HEK293 (cell line): ENCODE measurements at regions not wholly inside any gene's neighbourhood (a gene's known extent, or its start where the extent isn't known, plus 50 kb on each side); places are given as distances from the start of the nearest gene placed in this dataset.

Experiments used
- ZNF24 ChIP-seq: fragments of 450-650 bp; formaldehyde crosslinking; IDR thresholded peaks from 2 replicates; pipeline ENCODE4 v1.5.1; 2016; ENCODE audit warnings: missing biosample characterization, missing genetic modification characterization
- ZNF302 ChIP-seq: fragments of 450-650 bp; formaldehyde crosslinking; IDR thresholded peaks from 2 replicates; pipeline ENCODE4 v1.5.1; 2016; ENCODE audit warnings: missing biosample characterization, missing genetic modification characterization, low read depth
- TF ChIP-seq, protein P1 (sequence below): fragments of 450-650 bp; formaldehyde crosslinking; IDR thresholded peaks from 2 replicates; pipeline ENCODE4 v1.5.1; 2016; ENCODE audit warnings: missing biosample characterization, missing genetic modification characterization

- TF ChIP-seq ZNF302 (no peak), ZNF24 (tag by site-specific recombination) (no peak)
- TF ChIP-seq, protein P1, sequence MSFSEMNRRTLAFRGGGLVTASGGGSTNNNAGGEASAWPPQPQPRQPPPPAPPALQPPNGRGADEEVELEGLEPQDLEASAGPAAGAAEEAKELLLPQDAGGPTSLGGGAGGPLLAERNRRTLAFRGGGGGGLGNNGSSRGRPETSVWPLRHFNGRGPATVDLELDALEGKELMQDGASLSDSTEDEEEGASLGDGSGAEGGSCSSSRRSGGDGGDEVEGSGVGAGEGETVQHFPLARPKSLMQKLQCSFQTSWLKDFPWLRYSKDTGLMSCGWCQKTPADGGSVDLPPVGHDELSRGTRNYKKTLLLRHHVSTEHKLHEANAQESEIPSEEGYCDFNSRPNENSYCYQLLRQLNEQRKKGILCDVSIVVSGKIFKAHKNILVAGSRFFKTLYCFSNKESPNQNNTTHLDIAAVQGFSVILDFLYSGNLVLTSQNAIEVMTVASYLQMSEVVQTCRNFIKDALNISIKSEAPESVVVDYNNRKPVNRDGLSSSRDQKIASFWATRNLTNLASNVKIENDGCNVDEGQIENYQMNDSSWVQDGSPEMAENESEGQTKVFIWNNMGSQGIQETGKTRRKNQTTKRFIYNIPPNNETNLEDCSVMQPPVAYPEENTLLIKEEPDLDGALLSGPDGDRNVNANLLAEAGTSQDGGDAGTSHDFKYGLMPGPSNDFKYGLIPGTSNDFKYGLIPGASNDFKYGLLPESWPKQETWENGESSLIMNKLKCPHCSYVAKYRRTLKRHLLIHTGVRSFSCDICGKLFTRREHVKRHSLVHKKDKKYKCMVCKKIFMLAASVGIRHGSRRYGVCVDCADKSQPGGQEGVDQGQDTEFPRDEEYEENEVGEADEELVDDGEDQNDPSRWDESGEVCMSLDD (tag by site-specific recombination) = no peak
Measured at GRCh38 chr2:75268112-75268511, 68.8 kb upstream of the TACR1 start.
